PC-3 (cell line): ENCODE measurements at regions not wholly inside any gene's neighbourhood (a gene's known extent, or its start where the extent isn't known, plus 50 kb on each side); places are given as distances from the start of the nearest gene placed in this dataset.

Source experiments
- CTCF ChIP-seq: fragments of 300-600 bp; sonication (generic); conservative IDR thresholded peaks from 2 replicates; pipeline ENCODE4 v1.5.1; 2017; ENCODE audit warnings: antibody characterized with exemption, low read depth, mild to moderate bottlenecking, low read length
- EZH2 ChIP-seq: fragments of 300-600 bp; sonication (generic); IDR thresholded peaks from one replicate; pipeline ENCODE4 v1.6.1; 2017; ENCODE audit warnings: antibody characterized with exemption, mild to moderate bottlenecking, low read length; ENCODE audit not compliant: unreplicated experiment
- EZH2phosphoT487 ChIP-seq: fragments of 300-600 bp; sonication (generic); IDR thresholded peaks from 2 replicates; pipeline ENCODE4 v1.6.1; 2018; ENCODE audit warnings: mild to moderate bottlenecking, antibody characterized with exemption, low read length, borderline replicate concordance

- TF ChIP-seq EZH2phosphoT487 = no peak
- TF ChIP-seq EZH2 = no peak
- TF ChIP-seq CTCF = no peak
Measured at GRCh38 chr15:93170329-93170728, 81.3 kb upstream of the RGMA start.
